ENCODE measurements at regions not wholly inside any gene's neighbourhood (a gene's known extent, or its start where the extent isn't known, plus 50 kb on each side); places are given as distances from the start of the nearest gene placed in this dataset.

- Mint-ChIP-seq H3K4me3 (no peak overlapping the region), H3K27ac (no peak overlapping the region)
- CTCF ChIA-PET, result no interaction called here
Observed at GRCh38 chrX:143378851-143379250, 138.4 kb downstream of the SPANXN3 start.

DNA sequence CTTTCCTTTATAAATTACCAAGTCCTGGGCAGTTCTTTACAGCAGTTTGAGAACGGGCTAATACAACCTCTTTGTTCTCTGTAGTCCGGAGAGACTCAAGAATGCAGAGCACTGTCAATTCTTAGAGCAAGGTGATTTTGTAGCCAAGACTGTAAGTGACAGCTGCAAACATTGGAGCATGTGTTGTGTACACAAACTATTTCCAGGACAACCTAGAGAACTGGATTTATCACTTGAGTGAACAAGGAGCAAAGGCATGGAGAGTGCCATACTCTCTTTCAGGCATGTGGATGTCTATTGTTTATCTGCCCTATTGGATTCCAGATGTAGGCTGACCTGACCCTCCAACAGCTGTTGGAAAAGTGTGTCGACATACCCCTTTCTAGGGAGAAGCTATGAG is 153.9 kb downstream of the SPANXN3 start:
- Mint-ChIP-seq H3K36me3 (peaks cover 17% of the 10 kb centered on the region), H3K4me1 (no peaks in the 10 kb centered on the region), H3K27ac (no peak overlapping the region), H3K27me3 (ENCODE audit: low read depth) (no peaks in the 10 kb centered on the region), H3K9me3 (peaks cover 49% of the 10 kb centered on the region), H3K4me3 (no peak overlapping the region)
- no peak for TF ChIP-seq JAZF1 (CRISPR knock-in tag; IDR thresholded peaks at IDR 0.05)
- no peak for TF ChIP-seq ZBTB21 (CRISPR knock-in tag; IDR thresholded peaks at IDR 0.05; ENCODE audit: borderline replicate concordance)
- TF ChIP-seq ELF4 (CRISPR knock-in tag; IDR thresholded peaks at IDR 0.05; ENCODE audit: low read depth), result no peak
- TF ChIP-seq GRHL2 (CRISPR knock-in tag; IDR thresholded peaks at IDR 0.05; ENCODE audit: insufficient replicate concordance, severe bottlenecking), result no peak
- ATAC-seq, result no peak
- CTCF ChIA-PET, result no interaction called here
- no peak for DNase-seq (ENCODE audit: low spot score)
- POLR2A ChIA-PET, result no interaction called here

More at GRCh38 chrX:143378851-143379250, 138.4 kb downstream of the SPANXN3 start:
- POLR2A ChIA-PET, result no interaction called here
- Mint-ChIP-seq H3K4me1 (no peaks in the 10 kb centered on the region), H3K9me3 (peaks cover 53% of the 10 kb centered on the region), H3K27me3 (ENCODE audit: low read depth) (peaks cover 2% of the 10 kb centered on the region; the same call in 1 of the 2 replicates), H3K36me3 (peaks cover 41% of the 10 kb centered on the region)
- DNase-seq (ENCODE audit: low spot score) (no peak), ATAC-seq (no peak)
- TF ChIP-seq PRRX2 (CRISPR knock-in tag; IDR thresholded peaks at IDR 0.05) (no peak), STAT6 (CRISPR knock-in tag; conservative IDR thresholded peaks at IDR 0.05; ENCODE audit: low read depth) (no peak), ESRRA (CRISPR knock-in tag; IDR thresholded peaks at IDR 0.05; ENCODE audit: borderline replicate concordance) (no peak)
- TF ChIP-seq, protein P1, sequence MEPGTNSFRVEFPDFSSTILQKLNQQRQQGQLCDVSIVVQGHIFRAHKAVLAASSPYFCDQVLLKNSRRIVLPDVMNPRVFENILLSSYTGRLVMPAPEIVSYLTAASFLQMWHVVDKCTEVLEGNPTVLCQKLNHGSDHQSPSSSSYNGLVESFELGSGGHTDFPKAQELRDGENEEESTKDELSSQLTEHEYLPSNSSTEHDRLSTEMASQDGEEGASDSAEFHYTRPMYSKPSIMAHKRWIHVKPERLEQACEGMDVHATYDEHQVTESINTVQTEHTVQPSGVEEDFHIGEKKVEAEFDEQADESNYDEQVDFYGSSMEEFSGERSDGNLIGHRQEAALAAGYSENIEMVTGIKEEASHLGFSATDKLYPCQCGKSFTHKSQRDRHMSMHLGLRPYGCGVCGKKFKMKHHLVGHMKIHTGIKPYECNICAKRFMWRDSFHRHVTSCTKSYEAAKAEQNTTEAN (CRISPR knock-in tag; IDR thresholded peaks at IDR 0.05), result no peak

- Mint-ChIP-seq H3K9me3 (peaks cover 42% of the 10 kb centered on the region), H3K27me3 (ENCODE audit: low read depth) (no peaks in the 10 kb centered on the region), H3K4me3 (no peak overlapping the region), H3K4me1 (no peaks in the 10 kb centered on the region), H3K36me3 (peaks cover 32% of the 10 kb centered on the region), H3K27ac (no peak overlapping the region)
- CTCF ChIA-PET, result no interaction called here
- ATAC-seq, result no peak
- POLR2A ChIA-PET, result no interaction called here
- DNase-seq (ENCODE audit: low spot score), result no peak
- TF ChIP-seq ATF3 (CRISPR knock-in tag; conservative IDR thresholded peaks at IDR 0.05) (no peak), NR3C1 (CRISPR knock-in tag; conservative IDR thresholded peaks at IDR 0.05; ENCODE audit: low read depth) (no peak), MLX (CRISPR knock-in tag; IDR thresholded peaks at IDR 0.05) (no peak), CREM (CRISPR knock-in tag; IDR thresholded peaks at IDR 0.05) (no peak), GTF2I (CRISPR knock-in tag; conservative IDR thresholded peaks at IDR 0.05) (no peak), ZNF219 (CRISPR knock-in tag; IDR thresholded peaks at IDR 0.05; ENCODE audit: borderline replicate concordance) (no peak)
- TF ChIP-seq, protein P2, sequence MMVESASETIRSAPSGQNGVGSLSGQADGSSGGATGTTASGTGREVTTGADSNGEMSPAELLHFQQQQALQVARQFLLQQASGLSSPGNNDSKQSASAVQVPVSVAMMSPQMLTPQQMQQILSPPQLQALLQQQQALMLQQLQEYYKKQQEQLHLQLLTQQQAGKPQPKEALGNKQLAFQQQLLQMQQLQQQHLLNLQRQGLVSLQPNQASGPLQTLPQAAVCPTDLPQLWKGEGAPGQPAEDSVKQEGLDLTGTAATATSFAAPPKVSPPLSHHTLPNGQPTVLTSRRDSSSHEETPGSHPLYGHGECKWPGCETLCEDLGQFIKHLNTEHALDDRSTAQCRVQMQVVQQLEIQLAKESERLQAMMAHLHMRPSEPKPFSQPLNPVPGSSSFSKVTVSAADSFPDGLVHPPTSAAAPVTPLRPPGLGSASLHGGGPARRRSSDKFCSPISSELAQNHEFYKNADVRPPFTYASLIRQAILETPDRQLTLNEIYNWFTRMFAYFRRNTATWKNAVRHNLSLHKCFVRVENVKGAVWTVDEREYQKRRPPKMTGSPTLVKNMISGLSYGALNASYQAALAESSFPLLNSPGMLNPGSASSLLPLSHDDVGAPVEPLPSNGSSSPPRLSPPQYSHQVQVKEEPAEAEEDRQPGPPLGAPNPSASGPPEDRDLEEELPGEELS (CRISPR knock-in tag; IDR thresholded peaks at IDR 0.05), result no peak
- TF ChIP-seq, protein P3, sequence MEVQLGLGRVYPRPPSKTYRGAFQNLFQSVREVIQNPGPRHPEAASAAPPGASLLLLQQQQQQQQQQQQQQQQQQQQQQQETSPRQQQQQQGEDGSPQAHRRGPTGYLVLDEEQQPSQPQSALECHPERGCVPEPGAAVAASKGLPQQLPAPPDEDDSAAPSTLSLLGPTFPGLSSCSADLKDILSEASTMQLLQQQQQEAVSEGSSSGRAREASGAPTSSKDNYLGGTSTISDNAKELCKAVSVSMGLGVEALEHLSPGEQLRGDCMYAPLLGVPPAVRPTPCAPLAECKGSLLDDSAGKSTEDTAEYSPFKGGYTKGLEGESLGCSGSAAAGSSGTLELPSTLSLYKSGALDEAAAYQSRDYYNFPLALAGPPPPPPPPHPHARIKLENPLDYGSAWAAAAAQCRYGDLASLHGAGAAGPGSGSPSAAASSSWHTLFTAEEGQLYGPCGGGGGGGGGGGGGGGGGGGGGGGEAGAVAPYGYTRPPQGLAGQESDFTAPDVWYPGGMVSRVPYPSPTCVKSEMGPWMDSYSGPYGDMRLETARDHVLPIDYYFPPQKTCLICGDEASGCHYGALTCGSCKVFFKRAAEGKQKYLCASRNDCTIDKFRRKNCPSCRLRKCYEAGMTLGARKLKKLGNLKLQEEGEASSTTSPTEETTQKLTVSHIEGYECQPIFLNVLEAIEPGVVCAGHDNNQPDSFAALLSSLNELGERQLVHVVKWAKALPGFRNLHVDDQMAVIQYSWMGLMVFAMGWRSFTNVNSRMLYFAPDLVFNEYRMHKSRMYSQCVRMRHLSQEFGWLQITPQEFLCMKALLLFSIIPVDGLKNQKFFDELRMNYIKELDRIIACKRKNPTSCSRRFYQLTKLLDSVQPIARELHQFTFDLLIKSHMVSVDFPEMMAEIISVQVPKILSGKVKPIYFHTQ (CRISPR knock-in tag; IDR thresholded peaks at IDR 0.05), result no peak
- TF ChIP-seq, protein P4, sequence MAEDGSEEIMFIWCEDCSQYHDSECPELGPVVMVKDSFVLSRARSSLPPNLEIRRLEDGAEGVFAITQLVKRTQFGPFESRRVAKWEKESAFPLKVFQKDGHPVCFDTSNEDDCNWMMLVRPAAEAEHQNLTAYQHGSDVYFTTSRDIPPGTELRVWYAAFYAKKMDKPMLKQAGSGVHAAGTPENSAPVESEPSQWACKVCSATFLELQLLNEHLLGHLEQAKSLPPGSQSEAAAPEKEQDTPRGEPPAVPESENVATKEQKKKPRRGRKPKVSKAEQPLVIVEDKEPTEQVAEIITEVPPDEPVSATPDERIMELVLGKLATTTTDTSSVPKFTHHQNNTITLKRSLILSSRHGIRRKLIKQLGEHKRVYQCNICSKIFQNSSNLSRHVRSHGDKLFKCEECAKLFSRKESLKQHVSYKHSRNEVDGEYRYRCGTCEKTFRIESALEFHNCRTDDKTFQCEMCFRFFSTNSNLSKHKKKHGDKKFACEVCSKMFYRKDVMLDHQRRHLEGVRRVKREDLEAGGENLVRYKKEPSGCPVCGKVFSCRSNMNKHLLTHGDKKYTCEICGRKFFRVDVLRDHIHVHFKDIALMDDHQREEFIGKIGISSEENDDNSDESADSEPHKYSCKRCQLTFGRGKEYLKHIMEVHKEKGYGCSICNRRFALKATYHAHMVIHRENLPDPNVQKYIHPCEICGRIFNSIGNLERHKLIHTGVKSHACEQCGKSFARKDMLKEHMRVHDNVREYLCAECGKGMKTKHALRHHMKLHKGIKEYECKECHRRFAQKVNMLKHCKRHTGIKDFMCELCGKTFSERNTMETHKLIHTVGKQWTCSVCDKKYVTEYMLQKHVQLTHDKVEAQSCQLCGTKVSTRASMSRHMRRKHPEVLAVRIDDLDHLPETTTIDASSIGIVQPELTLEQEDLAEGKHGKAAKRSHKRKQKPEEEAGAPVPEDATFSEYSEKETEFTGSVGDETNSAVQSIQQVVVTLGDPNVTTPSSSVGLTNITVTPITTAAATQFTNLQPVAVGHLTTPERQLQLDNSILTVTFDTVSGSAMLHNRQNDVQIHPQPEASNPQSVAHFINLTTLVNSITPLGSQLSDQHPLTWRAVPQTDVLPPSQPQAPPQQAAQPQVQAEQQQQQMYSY (CRISPR knock-in tag; IDR thresholded peaks at IDR 0.05), result no peak
Observed at GRCh38 chrX:143340190-143340589, 177.1 kb downstream of the SPANXN3 start.

Data from WTC11 (cell line).